ENCODE measurements at regions not wholly inside any gene's neighbourhood (a gene's known extent, or its start where the extent isn't known, plus 50 kb on each side); places are given as distances from the start of the nearest gene placed in this dataset.

GRCh38 chr12:112598626-112599025, 179.9 kb downstream of the PTPN11 start:
- Histone ChIP-seq H3K27me3 (ENCODE audit: insufficient read depth, poor library complexity, severe bottlenecking) (no peaks in the 10 kb centered on the region), H3K27ac (replicated peaks) (no peak overlapping the region), H3K4me3 (replicated peaks; ENCODE audit: insufficient read depth, low read length) (no peak overlapping the region)
- TF ChIP-seq SPI1 (IDR thresholded peaks at IDR 0.05; ENCODE audit: borderline replicate concordance, low read depth) (no peak), REST (IDR thresholded peaks at IDR 0.05; ENCODE audit: insufficient replicate concordance, low read depth) (no peak), CTCF (IDR thresholded peaks at IDR 0.05; ENCODE audit: insufficient read depth, low read length) (no peak)
- DNase-seq (ENCODE audit: low read depth in 1 of 2, low spot score in 1 of 2) = no peak

- TF ChIP-seq GABPA (IDR thresholded peaks at IDR 0.05; ENCODE audit: low read depth) = no peak
- TF ChIP-seq POLR2AphosphoS5 (IDR thresholded peaks at IDR 0.05; ENCODE audit: low read depth) = no peak
- TF ChIP-seq CTCF (IDR thresholded peaks at IDR 0.05; ENCODE audit: insufficient read depth, low read length) = no peak
- no peak for TF ChIP-seq REST (IDR thresholded peaks at IDR 0.05; ENCODE audit: insufficient replicate concordance, low read depth)
- Histone ChIP-seq H3K4me3 (replicated peaks; ENCODE audit: insufficient read depth, low read length) (no peak overlapping the region), H3K27me3 (ENCODE audit: insufficient read depth, poor library complexity, severe bottlenecking) (no peaks in the 10 kb centered on the region), H3K27ac (replicated peaks) (no peak overlapping the region)
- DNase-seq (ENCODE audit: low read depth in 1 of 2, low spot score in 1 of 2) = peak in 1 of 2 experiments; percentile 4
Measured at GRCh38 chr12:112599871-112600270, 181.1 kb downstream of the PTPN11 start.

GRCh38 chr12:112602150-112602549, 183.4 kb downstream of the PTPN11 start:
- DNase-seq (ENCODE audit: low read depth in 1 of 2, low spot score in 1 of 2) = no peak
- Histone ChIP-seq H3K27ac (replicated peaks) (no peak overlapping the region), H3K4me3 (replicated peaks; ENCODE audit: insufficient read depth, low read length) (no peak overlapping the region), H3K27me3 (ENCODE audit: insufficient read depth, poor library complexity, severe bottlenecking) (no peaks in the 10 kb centered on the region)
- TF ChIP-seq CTCF (IDR thresholded peaks at IDR 0.05; ENCODE audit: insufficient read depth, low read length) = no peak

DNA sequence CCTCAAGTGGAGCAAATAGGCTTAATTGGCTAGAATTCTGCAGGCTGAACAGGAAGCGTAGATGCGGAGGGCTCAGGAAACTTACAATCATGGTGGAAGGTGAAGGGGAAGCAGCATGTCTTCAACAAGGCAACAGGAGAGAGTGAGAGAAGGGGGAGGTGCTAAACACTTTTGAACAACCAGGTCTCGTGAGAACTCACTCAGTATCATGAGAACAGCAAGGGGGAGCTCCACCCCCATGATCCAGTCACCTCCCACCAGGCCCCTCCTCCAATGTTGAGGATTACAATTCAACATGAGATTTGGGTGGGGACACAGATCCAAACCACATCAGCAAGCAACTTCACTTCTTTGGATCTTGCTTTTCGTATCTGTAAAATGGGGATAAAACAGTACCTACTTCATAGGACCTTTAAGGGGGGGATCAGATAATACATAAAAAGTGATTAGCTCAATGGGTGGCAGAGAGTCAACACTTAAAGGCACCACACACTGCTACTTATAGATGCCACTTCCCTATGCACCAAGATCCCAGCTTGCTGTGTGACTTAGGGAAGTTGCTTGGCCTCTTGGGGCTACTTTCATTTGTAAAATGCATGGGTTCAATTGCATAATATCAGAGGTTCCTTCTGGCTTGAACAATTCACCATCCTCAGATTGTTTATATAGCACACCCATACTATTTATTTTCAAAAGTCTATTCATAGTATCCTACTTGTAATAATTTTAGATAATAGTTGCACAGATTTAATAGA, 184.8 kb upstream of the RPH3A start:
- peak; percentile 23 to 33 for DNase-seq (ENCODE audit: low read depth in 1 of 2, low spot score in 1 of 2)

More for the DNA sequence above, 184.8 kb upstream of the RPH3A start:
- H3K27ac ChIP-seq (replicated peaks) = no peak overlapping the region
- TF ChIP-seq REST (IDR thresholded peaks at IDR 0.05; ENCODE audit: insufficient replicate concordance, low read depth) (no peak), SPI1 (IDR thresholded peaks at IDR 0.05; ENCODE audit: borderline replicate concordance, low read depth) (no peak), CTCF (IDR thresholded peaks at IDR 0.05; ENCODE audit: insufficient read depth, low read length) (no peak), POLR2AphosphoS5 (IDR thresholded peaks at IDR 0.05; ENCODE audit: low read depth) (no peak), GABPA (IDR thresholded peaks at IDR 0.05; ENCODE audit: low read depth) (no peak)
- no peaks in the 10 kb centered on the region for H3K27me3 ChIP-seq (ENCODE audit: insufficient read depth, poor library complexity, severe bottlenecking)
- no peak overlapping the region for H3K4me3 ChIP-seq (replicated peaks; ENCODE audit: insufficient read depth, low read length)
